ENCODE measurements at regions not wholly inside any gene's neighbourhood (a gene's known extent, or its start where the extent isn't known, plus 50 kb on each side); places are given as distances from the start of the nearest gene placed in this dataset.
"Not testable (repeated sequence)": the region's sequence is repeated elsewhere in the genome, so short reads cannot be mapped to it uniquely, and the experiment has no call there.

DNA sequence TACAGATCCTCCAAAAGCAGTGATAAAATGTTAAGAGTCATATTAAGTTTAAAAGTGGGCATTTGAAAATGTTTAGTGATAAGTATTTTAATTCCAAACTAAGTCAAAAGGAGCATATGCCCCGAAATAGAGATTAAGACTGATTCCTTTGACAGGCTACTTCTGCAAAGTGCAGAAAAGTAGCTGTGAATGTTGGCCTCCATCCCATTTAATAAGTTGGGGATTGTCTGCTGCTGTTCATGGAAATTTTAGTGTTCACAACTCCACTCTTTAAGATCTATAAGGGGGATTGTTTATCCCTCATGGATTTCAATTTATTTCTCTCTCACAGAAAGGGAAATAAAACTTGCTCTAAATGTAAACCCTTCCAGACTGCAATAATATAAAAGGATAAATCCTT, 278.3 kb downstream of the KCTD12 start:
- no peak for DNase-seq

GRCh38 chr13:76600081-76600480, 286.1 kb downstream of the KCTD12 start:
- DNase-seq, result no peak

DNA sequence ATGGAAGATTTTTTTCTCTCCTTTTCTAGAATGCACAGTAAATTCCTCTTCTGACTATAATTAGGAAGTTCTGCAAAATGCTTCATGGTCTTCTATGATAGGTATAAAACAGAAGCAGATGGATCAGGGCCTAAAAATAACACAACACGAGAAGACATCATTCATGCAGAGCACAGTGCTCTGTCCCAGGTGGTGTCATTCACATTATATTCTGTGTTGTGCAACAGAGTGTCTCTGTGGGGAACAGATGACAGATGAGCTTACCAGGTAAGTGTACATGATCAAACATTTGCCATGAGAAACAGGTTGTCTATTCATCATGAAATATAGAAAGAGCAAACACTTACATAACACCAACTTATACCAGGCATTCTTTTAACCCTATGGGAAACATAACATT, 288.3 kb downstream of the KCTD12 start:
- no peak for DNase-seq

- no peak for DNase-seq
These were observed 290.0 kb downstream of the KCTD12 start for GRCh38 chr13:76596216-76596615.

DNA sequence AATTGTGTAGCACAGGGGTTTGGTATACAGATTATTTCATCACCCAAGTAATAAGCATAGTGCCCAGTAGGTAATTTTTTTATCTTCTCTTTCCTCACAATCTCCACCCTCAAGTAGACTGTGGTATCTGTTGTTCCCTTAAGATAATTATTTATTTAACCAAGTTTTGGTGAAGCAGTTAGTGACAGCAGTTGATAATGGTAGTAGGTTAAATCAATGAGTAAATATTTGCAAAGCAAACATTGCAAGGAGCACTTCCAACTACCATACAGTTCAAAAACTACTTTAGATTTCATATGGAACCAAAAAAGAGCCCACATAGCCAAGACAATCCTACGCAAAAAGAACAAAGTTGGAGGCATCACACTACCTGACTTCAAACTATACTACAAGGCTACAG, 291.8 kb downstream of the KCTD12 start:
- no peak for DNase-seq

DNA sequence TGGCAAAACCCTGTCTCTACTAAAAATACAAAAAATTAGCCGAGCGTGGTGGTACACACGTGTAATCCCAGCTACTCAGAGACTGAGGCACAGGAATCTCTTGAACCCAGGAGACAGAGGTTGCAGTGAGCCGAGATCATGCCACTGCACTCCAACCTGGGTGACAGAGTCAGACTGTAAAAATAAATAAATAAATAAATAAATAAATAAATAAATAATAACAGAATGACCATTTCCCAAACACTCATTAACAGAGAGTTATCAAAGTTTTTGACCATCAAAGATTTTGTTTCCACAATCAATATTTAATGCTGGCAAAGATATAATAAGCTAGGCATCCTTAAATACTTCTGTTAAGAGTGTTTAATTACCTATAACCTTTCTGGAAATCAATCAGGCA, 299.4 kb downstream of the KCTD12 start:
- DNase-seq, result no peak

- DNase-seq, result no peak
These were observed 306.5 kb downstream of the KCTD12 start for GRCh38 chr13:76579701-76580100.

GRCh38 chr13:76575634-76576033, 310.6 kb downstream of the KCTD12 start:
- not testable (repeated sequence) for DNase-seq

- peak; percentile 54 for DNase-seq
These were observed 315.7 kb downstream of the KCTD12 start for GRCh38 chr13:76570510-76570971.

- DNase-seq, result no peak
These were observed 329.6 kb downstream of the KCTD12 start for GRCh38 chr13:76556627-76557026.

DNA sequence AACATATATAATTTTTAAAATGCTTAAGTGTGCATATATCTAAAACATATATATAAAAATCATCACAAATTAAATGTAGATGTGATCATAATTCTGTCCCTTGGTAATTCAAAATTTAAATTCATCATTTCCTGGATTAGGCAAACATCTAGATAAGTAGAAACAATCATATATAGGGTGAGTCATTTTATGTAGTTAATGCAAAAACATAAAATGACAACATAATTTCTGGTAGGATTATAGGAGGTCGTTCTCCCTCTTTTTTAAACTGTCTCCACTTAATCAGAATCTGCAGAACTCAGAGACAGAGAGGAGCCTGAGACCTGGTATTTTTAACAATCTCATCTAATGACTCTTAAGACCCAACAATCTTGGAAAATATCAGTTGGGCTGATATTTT, 333.4 kb downstream of the KCTD12 start:
- DNase-seq, result no peak

GRCh38 chr13:76552041-76552772, 334.0 kb downstream of the KCTD12 start:
- no peak for DNase-seq

DNA sequence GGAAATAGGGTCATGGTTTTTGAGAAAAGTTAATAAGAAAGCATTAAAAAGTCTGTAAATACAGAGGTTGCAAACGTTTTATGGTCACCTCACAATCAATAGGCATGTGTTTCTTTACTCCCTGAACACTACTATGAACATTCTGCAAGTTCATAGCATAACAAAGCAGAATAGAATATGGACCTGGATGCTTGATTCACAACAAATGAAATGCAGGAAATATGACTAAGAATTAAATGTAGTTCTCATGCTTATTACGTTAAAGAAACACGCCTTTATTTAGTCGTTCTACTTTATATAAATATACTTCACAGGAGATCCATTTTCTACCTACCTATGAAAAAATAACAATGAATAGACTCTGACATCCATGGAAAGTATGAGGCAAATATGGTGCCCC, 344.0 kb downstream of the KCTD12 start:
- no peak for DNase-seq

DNA sequence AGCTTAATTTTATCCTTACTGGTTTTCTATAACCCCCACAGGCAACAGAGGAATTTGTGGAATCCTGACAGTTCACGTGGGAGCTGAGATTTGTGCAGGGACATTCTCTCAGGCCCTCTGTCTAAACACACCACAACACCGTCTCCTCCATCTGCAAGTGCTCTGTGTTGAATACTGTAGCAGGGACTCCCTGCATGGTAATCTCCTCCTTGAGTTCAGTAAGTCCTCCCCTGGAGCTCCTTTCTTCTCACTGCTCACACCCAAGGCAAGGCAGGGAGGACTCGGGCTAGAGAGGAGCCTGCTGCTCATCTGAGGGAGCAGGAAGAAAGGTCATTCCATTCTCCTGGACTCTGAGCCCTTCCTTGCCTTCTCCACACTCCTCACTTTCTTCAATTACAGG, 348.2 kb downstream of the KCTD12 start:
- no peak for DNase-seq

- DNase-seq, result no peak
These were observed 353.0 kb downstream of the KCTD12 start for GRCh38 chr13:76533251-76533650.

GRCh38 chr13:76527041-76527440, 359.2 kb downstream of the KCTD12 start:
- no peak for DNase-seq

DNA sequence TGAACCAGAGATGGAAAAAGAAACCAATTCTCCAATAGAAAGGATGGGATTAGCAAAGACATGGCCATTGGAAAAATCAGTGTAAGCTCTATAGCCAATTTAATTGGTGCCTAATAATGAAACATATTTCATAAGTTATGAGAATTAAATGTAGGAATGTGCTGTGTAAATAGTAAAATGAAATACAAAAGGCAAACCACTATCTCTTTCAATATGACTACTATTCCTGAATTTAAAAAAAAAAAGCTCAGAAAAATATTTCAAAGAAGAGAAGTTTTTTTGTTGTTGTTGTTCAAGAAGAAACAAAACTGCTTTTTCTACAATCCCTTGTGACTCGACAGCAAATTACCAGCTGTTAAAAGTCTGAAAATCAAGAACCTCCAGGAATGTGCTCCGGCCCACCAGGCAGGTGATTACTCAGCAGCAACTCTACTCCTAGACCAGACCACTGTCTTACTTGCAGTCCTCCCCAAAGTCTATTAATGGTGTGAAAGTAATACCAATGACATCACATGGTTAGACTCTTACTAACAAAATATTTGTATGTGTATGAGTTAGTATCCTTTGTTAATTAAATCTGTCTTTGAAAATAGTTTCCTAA, 362.4 kb downstream of the KCTD12 start:
- DNase-seq, result no peak

- no peak for DNase-seq
These were observed 364.0 kb downstream of the KCTD12 start for GRCh38 chr13:76522083-76522755.

DNA sequence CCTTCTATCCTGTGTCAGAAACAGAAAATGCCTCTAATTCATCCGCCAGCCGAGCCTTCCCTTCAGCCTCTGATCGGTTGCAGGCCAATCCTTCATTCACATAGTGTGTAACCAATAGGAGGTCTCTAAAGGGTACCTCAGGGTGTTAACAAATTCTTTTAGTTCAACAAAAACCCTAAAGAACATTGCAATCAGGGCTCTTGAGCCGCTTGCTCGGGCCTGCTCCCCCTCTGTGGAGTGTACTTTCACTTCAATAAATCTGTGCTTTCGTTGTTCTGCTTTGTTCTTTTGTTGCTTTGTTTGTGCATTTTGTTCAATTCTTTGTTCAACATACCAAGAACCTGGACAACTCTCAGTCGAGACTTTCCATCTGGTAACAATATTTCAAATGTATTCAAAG, 366.5 kb downstream of the KCTD12 start:
- DNase-seq, result no peak

- no peak for DNase-seq
These were observed 369.6 kb downstream of the KCTD12 start for GRCh38 chr13:76516586-76516985.

DNA sequence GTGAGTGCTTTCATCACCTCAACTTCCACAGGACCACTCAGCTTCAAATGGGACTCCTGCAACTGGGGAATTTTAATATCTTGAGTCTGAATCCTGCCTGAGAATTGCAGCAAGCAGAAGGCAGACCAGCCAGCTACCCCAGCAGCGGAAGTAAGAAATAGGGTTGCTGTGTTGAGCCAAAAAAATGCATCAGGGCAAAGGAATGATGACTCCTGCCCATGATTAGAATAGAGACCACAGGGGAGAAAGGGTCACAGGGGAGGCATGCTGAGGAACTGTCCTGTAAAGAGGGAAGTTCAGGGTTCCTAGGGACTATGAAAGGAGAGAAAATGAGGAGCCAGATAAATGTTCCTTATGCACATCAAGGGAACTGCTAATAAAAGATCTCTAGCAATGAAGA, 370.2 kb downstream of the KCTD12 start:
- DNase-seq, result no peak

- no peak for DNase-seq
These were observed 373.5 kb downstream of the KCTD12 start for GRCh38 chr13:76512721-76513145.

DNA sequence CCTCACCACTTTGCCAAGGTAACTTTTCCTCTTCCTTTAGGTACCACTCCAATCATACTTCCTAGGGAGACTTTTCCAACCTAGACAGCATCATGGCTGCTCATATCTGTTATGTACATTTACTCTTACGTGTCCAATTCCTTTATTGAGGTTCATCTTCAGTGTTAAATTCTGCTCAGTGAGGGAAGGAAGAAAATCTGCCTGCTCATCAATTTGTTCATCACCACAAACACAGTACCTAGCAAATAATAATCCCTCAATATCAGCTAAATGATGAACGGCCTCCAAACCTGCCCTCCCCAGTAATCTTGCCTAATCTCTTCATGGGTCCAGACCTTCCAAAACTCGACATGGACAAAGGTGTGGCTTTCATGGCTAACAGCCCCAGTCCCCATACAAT, 380.8 kb downstream of the KCTD12 start:
- no peak for DNase-seq

GRCh38 chr13:76503766-76504165, 382.4 kb downstream of the KCTD12 start:
- no peak for DNase-seq
